Ishikawa (cell line): ENCODE measurements at regions not wholly inside any gene's neighbourhood (a gene's known extent, or its start where the extent isn't known, plus 50 kb on each side); places are given as distances from the start of the nearest gene placed in this dataset.

Source experiments
- EP300 ChIP-seq: IDR thresholded peaks from 2 replicates; pipeline ENCODE4 v1.6.1; 2012; ENCODE audit warnings: borderline replicate concordance
- FOXM1 ChIP-seq: IDR thresholded peaks from 2 replicates; pipeline ENCODE4 v1.6.1; 2012; ENCODE audit warnings: low read depth, borderline replicate concordance
- MAX ChIP-seq: IDR thresholded peaks from 2 replicates; pipeline ENCODE4 v1.6.1; 2012
- RAD21 ChIP-seq: IDR thresholded peaks from 2 replicates; pipeline ENCODE4 v1.6.1; 2012; ENCODE audit warnings: low read depth
- REST ChIP-seq: IDR thresholded peaks from 2 replicates; pipeline ENCODE4 v1.6.1; 2012; ENCODE audit warnings: low read depth, mild to moderate bottlenecking
- TAF1 ChIP-seq: IDR thresholded peaks from 2 replicates; pipeline ENCODE4 v1.6.1; 2012; ENCODE audit warnings: low read depth, mild to moderate bottlenecking
- TCF12 ChIP-seq: IDR thresholded peaks from 2 replicates; pipeline ENCODE4 v1.6.1; 2012; ENCODE audit warnings: low read depth
- TEAD4 ChIP-seq: IDR thresholded peaks from 2 replicates; pipeline ENCODE4 v1.6.1; 2012
- USF1 ChIP-seq: IDR thresholded peaks from 2 replicates; pipeline ENCODE4 v1.6.1; 2012

- TF ChIP-seq TAF1 (no peak), FOXM1 (no peak), REST (no peak), TEAD4 (no peak), MAX (no peak), USF1 (no peak), EP300 (no peak), RAD21 (no peak), TCF12 (no peak)
Measured at GRCh38 chr2:106280722-106281446, 86.8 kb upstream of the UXS1 start.
